Stimulated activated CD4-positive, alpha-beta T cell treated with anti-CD3 and anti-CD28 coated beads, Interleukin-12 subunit alpha, Interleukin-12 subunit beta, amount 100 ng/mL, for 48 hours (primary cell): ENCODE measurements at regions not wholly inside any gene's neighbourhood (a gene's known extent, or its start where the extent isn't known, plus 50 kb on each side); places are given as distances from the start of the nearest gene placed in this dataset.

Experiments
- DNase-seq, 3 donors: peaks; one replicate each; pipeline ENCODE4 v3.0.0-alpha.2; 2020; ENCODE audit warnings: low read depth in 2 of 3, low spot score in 1 of 3

DNA sequence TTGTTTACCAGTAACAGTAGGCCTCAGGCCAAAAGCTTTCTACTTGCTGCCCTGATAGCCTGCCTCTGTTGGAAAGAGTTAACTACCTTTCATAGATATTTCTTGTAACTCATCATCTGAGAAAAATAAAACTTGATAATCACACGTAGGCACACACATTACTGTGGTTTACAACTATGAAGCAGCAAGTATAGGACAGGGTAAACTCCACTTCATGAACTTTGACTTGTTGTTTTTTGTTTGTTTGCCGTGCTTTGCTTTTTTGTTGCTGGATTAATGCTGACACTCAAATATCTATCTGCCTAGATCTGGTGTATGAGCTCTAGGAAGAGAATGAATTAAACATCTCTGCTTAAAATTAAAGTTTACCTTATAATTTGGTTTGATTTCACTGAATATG lies 924.7 kb upstream of the ADGRL2 start:
- no peak for DNase-seq

GRCh38 chr1:80869299-80869698 lies 931.4 kb upstream of the ADGRL2 start:
- DNase-seq, result no peak

GRCh38 chr1:80847904-80848303 lies 952.8 kb upstream of the ADGRL2 start:
- no peak for DNase-seq

DNA sequence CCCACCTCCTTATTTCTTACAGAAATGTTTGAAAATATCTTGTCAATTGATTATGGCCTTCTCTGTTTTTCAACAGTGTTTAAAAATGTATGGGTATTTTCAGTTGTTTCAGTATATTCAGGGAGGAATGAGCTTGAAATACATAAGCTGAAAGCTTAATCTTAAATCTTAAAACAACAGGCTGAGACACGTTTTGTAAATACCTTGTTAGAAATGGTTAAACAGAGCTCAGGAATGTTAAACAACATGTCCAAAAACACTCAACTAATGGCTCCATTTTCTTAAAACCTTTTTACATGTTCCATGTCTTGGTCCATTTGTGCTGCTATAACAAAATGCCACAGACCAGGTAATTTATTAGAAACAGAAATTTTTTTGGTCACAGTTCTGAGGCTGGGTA lies 953.8 kb upstream of the ADGRL2 start:
- DNase-seq, result no peak

DNA sequence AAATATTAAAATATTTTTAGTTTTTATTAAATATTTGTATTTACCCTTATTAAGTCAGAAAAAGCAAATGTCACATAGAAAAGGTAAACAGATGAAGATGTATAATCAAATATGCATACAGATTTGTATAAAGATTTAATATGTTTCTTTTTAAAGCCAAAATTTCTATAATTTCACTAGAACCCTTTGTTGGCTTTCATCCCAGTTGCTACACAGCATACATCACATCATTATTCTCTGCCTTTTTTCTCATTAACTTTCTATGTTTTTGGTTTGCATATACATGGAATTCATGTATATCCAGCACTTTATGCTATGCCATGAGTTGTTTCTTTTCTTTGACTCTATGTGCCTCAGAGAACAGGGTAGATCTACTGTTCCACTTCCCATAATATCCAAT lies 957.9 kb upstream of the ADGRL2 start:
- DNase-seq, result no peak

DNA sequence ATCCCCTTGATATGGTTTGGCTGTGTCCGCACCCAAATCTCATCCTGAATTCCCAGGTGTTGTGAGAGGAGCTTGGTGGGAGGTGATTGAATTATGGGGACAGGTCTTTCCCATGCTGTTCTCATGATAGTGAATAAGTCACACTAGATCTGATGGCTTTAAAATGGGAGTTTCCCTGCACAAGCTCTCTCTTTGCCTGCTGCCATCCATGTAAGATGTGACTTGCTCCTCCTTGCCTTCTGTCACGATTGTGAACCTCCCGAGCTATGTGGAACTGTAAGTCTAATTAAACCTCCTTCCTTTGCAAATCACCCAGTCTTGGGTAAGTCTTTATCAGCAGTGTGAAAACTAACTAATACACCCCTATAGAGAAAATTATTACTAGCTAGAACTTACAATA lies 959.5 kb upstream of the ADGRL2 start:
- DNase-seq, result no peak

DNA sequence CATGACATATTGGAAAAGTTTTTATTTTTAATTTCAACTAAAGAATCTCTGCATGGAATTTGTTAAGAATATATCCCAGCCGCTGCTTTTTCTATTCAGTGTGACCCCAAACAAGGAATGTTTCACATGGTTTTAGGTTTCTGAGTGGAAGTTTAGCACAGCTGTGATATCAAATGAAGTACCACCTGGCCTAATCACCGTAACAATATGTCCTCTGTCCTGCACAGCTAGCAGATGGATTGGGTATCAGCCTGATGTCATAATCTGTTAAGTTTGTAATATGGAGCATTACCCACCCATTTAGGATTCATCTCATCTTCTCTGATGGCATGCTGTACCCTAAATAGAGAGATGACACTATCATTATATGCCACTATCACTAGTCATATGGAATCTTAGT lies 963.7 kb upstream of the ADGRL2 start:
- no peak for DNase-seq

DNA sequence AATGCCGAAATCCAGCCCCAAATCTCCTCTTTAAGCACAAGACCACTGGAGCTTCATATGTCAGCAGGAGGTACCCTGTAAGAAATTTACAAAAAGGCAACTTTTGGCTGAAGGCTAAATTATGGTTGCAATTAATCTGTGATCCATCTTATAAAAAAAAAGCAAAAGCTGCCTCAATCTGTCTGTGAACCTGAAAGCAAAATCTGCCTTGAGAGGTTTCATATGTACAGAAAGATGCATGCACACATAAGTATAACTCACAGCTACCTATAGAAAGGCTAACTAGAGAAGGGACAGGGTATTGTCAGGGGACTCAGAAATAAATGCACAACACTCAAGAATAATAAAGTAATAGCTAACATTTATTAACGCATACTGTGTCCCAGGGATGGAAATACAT lies 964.2 kb upstream of the ADGRL2 start:
- no peak for DNase-seq

DNA sequence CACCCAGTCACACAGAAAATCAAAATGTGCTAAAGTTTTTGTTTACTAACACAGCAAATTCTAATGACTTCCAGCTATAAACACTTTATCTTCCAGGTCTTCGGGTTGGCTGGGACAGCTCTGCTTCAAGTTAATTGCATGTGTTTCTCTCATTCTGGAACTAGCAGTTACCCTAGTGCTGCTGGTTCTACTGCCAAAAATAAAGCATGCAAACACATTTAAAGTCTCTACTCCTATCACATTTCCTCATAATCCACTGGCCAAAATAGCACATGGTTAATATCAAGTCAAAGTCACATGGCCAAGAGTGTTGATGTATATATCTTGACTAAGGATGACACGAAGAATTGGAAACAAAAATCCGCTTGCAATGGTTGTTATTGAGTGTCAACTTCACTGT lies 973.1 kb upstream of the ADGRL2 start:
- DNase-seq, result no peak

DNA sequence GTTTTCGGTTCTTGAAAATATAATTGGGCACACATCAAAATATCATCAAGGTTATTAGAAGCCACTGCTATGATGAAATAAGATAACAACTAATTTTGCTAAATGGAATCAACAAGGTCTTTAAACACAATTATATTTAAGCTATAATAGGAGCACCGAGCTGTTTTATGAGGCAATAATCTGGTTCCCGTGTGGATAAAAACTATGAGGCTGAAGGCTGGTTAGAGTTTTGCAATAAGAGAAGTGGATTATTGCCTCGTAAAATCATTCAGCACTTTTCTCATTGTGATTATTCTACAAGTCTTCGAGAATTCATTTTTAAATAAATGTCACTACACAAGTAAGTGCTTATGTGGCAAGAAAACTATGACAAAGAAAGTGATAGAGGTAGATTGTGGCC lies 975.7 kb upstream of the ADGRL2 start:
- no peak for DNase-seq

- DNase-seq, result no peak
Measured at GRCh38 chr1:80818211-80818610, 982.5 kb upstream of the ADGRL2 start.

GRCh38 chr1:80807981-80808380 lies 992.8 kb upstream of the ADGRL2 start:
- no peak for DNase-seq

GRCh38 chr1:80806431-80806830 lies 994.3 kb upstream of the ADGRL2 start:
- no peak for DNase-seq

DNA sequence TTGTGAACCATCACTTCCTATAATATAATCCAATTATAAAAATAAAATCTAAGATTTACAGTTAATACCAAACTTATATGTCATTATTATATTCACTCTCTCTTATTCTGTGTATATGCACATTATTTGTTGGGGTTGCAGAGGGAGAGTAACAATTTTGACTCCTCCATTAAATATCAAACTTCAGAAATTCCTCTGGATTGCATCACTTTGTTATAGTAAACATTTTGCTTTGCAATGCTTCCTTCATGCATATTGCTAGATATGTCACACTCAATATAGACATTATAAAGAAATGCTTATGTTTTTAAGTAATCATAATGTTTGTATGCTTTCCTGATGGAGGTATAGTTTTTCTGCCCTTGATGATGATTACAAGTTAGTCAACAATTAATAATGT lies 999.0 kb upstream of the ADGRL2 start:
- no peak for DNase-seq

- DNase-seq, result no peak
Measured at GRCh38 chr1:80799457-80799856, 1001.3 kb upstream of the ADGRL2 start.

- no peak for DNase-seq
Measured at GRCh38 chr1:80779275-80779674, 1021.5 kb upstream of the ADGRL2 start.

DNA sequence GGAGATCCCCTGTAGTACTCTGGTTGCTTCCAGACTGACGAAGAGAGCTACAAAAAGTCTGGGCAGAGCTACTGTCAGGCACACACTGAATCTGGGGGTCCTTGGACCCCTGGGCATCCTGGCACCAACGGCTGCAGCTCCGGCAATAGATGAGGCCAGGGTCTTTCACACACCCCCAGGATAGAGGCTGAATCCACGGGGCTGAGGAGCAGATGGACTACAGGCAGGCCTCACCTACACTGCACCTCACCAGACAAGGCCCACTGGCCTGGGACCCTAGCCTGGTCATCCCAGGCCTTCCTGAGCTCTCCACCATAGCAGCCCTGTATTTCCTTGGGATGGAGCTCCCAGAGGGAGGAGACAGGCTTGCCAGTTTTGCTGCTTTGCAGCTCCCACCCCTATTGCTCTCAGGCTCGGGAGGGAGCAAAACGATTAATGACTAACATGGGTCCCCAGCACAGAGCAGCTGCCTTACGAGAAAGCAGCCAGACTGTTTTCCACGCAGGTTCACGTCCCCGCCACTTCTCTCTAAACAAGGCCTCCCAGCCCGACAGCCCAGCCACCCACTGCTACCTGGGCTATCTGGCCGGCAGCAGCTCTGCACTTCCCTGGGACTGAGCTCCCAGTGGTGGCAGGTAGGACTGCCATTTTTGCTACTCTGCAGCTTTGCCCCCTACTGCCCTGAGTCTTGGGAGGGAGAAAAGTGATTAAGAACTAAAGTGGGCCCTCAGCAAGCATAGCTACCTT lies 1022.5 kb upstream of the ADGRL2 start:
- DNase-seq, result no peak

GRCh38 chr1:80776266-80776665 lies 1024.5 kb upstream of the ADGRL2 start:
- DNase-seq, result no peak

DNA sequence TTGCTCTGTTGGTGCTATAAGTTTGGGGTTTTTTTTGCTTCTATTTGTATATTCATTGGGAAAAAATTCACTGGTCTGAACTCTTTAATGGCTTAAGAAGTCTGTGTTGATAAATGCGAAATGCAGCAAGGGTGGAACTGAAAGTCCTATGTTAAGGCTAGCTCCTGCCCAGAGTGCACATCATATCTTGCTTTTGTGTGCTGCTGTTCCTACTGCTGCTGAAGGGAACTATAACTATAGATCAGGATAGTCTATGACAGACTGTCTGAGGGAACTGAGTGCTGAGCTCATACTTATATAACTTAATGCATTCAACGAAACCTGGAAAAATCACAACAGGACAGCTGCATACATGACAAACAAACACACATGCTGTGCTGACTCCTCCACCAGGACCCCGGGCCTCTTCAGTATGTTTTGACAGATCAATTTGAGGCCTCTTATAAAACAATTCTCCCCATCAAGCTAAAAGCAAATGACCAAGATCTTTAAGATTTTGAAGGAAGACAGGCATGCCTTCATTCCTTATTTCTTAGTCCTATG lies 1031.5 kb upstream of the ADGRL2 start:
- DNase-seq, result no peak

DNA sequence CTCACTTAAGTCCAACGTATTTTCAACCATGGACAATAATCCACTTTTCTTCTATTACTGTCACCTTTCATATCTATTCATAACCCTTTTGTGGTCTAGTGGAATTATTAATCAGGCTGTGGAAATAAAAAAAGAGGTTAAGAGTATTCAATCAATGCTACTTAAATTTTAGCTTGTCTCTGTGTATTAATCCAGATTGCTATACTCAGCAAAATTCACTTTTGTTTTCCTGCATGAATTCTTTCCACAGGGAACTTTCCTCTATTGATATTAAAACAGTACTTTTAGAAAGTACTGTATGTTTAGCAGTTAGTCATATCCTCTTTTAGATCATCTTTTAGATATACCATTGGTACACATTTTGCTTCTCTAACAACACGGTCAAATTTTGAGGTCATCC lies 1033.0 kb upstream of the ADGRL2 start:
- no peak for DNase-seq

DNA sequence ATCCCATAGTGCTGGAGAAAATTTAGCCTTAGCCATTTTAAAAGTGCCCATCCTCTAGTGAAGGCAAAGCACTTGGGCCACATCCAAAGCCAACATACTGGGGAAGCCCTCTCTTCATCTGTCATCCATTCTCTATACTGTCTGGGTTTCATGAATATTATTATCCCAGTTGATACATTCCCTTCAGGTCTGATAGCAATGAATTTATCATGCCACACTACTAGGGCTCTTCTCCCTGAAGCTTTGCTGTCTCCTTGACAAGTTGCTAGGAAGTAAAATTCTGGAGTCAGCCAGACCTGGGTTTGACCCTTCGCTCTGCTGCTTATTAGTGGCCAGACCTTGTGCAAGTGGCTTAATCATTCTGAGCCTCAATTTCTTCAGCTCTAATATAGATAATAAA lies 1041.4 kb upstream of the ADGRL2 start:
- no peak for DNase-seq

GRCh38 chr1:80755944-80756343 lies 1044.8 kb upstream of the ADGRL2 start:
- no peak for DNase-seq

GRCh38 chr1:80751204-80751603 lies 1049.5 kb upstream of the ADGRL2 start:
- DNase-seq, result no peak
